Midbrain (tissue), 1 donor: ENCODE measurements at regions not wholly inside any gene's neighbourhood (a gene's known extent, or its start where the extent isn't known, plus 50 kb on each side); places are given as distances from the start of the nearest gene placed in this dataset.
"Not testable (repeated sequence)": the region's sequence is repeated elsewhere in the genome, so short reads cannot be mapped to it uniquely, and the experiment has no call there.

ENCODE experiments used
- DNase-seq: peaks from one replicate; lab custom pipeline; 2025; lab: John Stamatoyannopoulos, UW

- DNase-seq: no peak
Observed at GRCh38 chr4:13984991-13985800, 357.7 kb upstream of the BOD1L1 start.

GRCh38 chr4:13985837-13986236 lies 358.3 kb upstream of the BOD1L1 start:
- peak; percentile 25 for DNase-seq

- no peak for DNase-seq
Observed at GRCh38 chr4:13986548-13986947, 359.0 kb upstream of the BOD1L1 start.

GRCh38 chr4:13988353-13989305 lies 361.1 kb upstream of the BOD1L1 start:
- peak; percentile 20 for DNase-seq

- no peak for DNase-seq
Observed at GRCh38 chr4:13989501-13989900, 362.0 kb upstream of the BOD1L1 start.

GRCh38 chr4:13990596-13991589 lies 363.4 kb upstream of the BOD1L1 start:
- DNase-seq: no peak

GRCh38 chr4:13992041-13992440 lies 364.5 kb upstream of the BOD1L1 start:
- no peak for DNase-seq

GRCh38 chr4:13992975-13993520 lies 365.5 kb upstream of the BOD1L1 start:
- DNase-seq: no peak

GRCh38 chr4:13994016-13994415 lies 366.5 kb upstream of the BOD1L1 start:
- no peak for DNase-seq

- no peak for DNase-seq
Observed at GRCh38 chr4:13998850-13999445, 371.4 kb upstream of the BOD1L1 start.

- no peak for DNase-seq
Observed at GRCh38 chr4:14000091-14000814, 372.7 kb upstream of the BOD1L1 start.

- DNase-seq: not testable (repeated sequence)
Observed at GRCh38 chr4:14002331-14002730, 374.8 kb upstream of the BOD1L1 start.

- DNase-seq: no peak
Observed at GRCh38 chr4:14008494-14008893, 381.0 kb upstream of the BOD1L1 start.

GRCh38 chr4:14018191-14018853 lies 390.8 kb upstream of the BOD1L1 start:
- DNase-seq: no peak

- no peak for DNase-seq
Observed at GRCh38 chr4:14022456-14022855, 394.9 kb upstream of the BOD1L1 start.

GRCh38 chr4:14023036-14023435 lies 395.5 kb upstream of the BOD1L1 start:
- no peak for DNase-seq

- DNase-seq: no peak
Observed at GRCh38 chr4:14023896-14024295, 396.4 kb upstream of the BOD1L1 start.

GRCh38 chr4:14025111-14025510 lies 397.6 kb upstream of the BOD1L1 start:
- DNase-seq: no peak

GRCh38 chr4:14025891-14026290 lies 398.4 kb upstream of the BOD1L1 start:
- DNase-seq: no peak

- DNase-seq: no peak
Observed at GRCh38 chr4:14028862-14029261, 401.3 kb upstream of the BOD1L1 start.
